ENCODE measurements at regions not wholly inside any gene's neighbourhood (a gene's known extent, or its start where the extent isn't known, plus 50 kb on each side); places are given as distances from the start of the nearest gene placed in this dataset.
"Not testable (repeated sequence)": the region's sequence is repeated elsewhere in the genome, so short reads cannot be mapped to it uniquely, and the experiment has no call there.

GRCh38 chr17:61539728-61540127, 51.3 kb downstream of the NACA2 start:
- H3K27me3 Mint-ChIP-seq; DNase-seq; ATAC-seq; CTCF ChIA-PET; H3K4me3 Mint-ChIP-seq; intact Hi-C loops (cut with micrococcal nuclease); H3K27ac Mint-ChIP-seq; H3K4me1 Mint-ChIP-seq (ENCODE audit: low read depth); POLR2A ChIA-PET; H3K9me3 Mint-ChIP-seq; H3K36me3 Mint-ChIP-seq (ENCODE audit: low read depth): not testable (repeated sequence)

- intact Hi-C loops (cut with micrococcal nuclease) = no loop called here
- POLR2A ChIA-PET = no interaction called here
Measured at GRCh38 chr17:61538480-61538879, 52.5 kb downstream of the NACA2 start.

GRCh38 chr17:61537264-61537771, 53.7 kb downstream of the NACA2 start:
- no peak overlapping the region for H3K4me3 Mint-ChIP-seq
- ChIA-PET CTCF (no interaction called here), POLR2A (interaction anchor here (0.6 kb wide), 1 partner anchor 39 kb away, joined by 3 read pairs; no protein-coding TSS in a partner anchor)
- DNase-seq = no peak
- no peaks in the 10 kb centered on the region for H3K4me1 Mint-ChIP-seq (ENCODE audit: low read depth)
- H3K27me3 Mint-ChIP-seq = peaks cover 9% of the 10 kb centered on the region
- H3K36me3 Mint-ChIP-seq (ENCODE audit: low read depth) = no peaks in the 10 kb centered on the region
- peaks cover 2% of the 10 kb centered on the region for H3K9me3 Mint-ChIP-seq
- H3K27ac Mint-ChIP-seq = no peak overlapping the region
- intact Hi-C loops (cut with micrococcal nuclease) = no loop called here
- ATAC-seq = no peak
- TF ChIP-seq CTCF (IDR thresholded peaks at IDR 0.05) = no peak

More at GRCh38 chr17:61538480-61538879, 52.5 kb downstream of the NACA2 start:
- CTCF ChIA-PET = interaction anchor here (1.2 kb wide), 1 partner anchor 145 kb away, joined by 3 read pairs; no protein-coding TSS in a partner anchor
- DNase-seq (no peak), ATAC-seq (no peak)
- Mint-ChIP-seq H3K4me3 (no peak overlapping the region), H3K27ac (no peak overlapping the region), H3K4me1 (ENCODE audit: low read depth) (no peaks in the 10 kb centered on the region), H3K36me3 (ENCODE audit: low read depth) (no peaks in the 10 kb centered on the region), H3K27me3 (peaks cover 9% of the 10 kb centered on the region), H3K9me3 (peaks cover 2% of the 10 kb centered on the region)
- TF ChIP-seq CTCF (IDR thresholded peaks at IDR 0.05) = no peak

- no peak for ATAC-seq
- no peak for TF ChIP-seq CTCF (IDR thresholded peaks at IDR 0.05)
- Mint-ChIP-seq H3K4me1 (ENCODE audit: low read depth) (no peaks in the 10 kb centered on the region), H3K27ac (no peak overlapping the region), H3K9me3 (peaks cover under 1% of the 10 kb centered on the region), H3K4me3 (no peak overlapping the region), H3K36me3 (ENCODE audit: low read depth) (no peaks in the 10 kb centered on the region), H3K27me3 (peaks cover 8% of the 10 kb centered on the region)
- DNase-seq = no peak
- intact Hi-C loops (cut with micrococcal nuclease) = no loop called here
- ChIA-PET POLR2A (interaction anchor here (0.6 kb wide), 1 partner anchor 38 kb away, joined by 3 read pairs; no protein-coding TSS in a partner anchor), CTCF (no interaction called here)
Measured at GRCh38 chr17:61536422-61536955, 54.5 kb downstream of the NACA2 start.
